Activated naive CD4-positive, alpha-beta T cell treated with Interleukin-2 at 50 U/mL for 16 hours (primary cell): ENCODE measurements at regions not wholly inside any gene's neighbourhood (a gene's known extent, or its start where the extent isn't known, plus 50 kb on each side); places are given as distances from the start of the nearest gene placed in this dataset.
"Not testable (repeated sequence)": the region's sequence is repeated elsewhere in the genome, so short reads cannot be mapped to it uniquely, and the experiment has no call there.

Source experiments
- DNase-seq: peaks from one replicate; pipeline ENCODE4 v3.0.0-alpha.2; 2020

DNA sequence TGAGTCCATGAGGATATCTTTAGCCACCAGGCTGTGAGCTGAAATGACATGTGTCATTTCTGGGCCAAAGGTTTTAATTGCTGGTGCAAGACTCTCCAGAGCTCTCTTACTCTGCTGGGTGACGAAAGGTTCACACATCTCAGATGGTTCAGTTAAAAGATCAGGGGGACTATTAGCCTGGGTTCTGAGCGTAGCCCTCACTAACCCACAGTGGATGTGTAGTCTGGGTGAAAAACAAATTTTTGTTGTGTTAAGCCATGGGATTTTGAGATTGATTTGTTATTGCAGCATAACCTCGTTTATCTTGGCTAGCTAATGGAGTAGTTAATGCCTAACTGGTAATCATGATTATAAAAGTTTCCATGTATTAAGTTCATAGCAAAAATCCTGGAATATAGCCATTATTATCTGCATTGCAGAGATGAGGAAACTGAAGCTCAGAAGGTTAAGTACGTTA, 251.5 kb downstream of the RMST start:
- no peak for DNase-seq

DNA sequence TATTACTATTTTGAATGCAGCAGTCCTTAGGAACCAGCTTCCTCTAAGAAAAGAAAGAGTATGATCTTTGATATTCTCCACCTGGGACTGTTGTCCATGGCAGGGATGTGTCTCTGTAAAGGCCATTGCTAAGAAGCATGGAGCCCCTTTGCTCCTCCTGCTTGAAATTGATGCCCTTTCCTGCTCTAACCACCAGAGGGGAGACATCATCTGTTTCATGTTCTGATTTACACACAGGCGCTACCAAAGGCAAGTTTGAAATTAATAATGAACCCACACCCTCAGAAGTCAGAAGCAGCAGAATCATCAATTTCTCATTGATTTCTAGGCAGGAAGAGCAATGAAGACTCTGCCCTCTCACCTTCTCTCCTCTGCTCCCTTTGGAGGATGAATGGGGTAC, 253.8 kb downstream of the RMST start:
- DNase-seq = no peak

DNA sequence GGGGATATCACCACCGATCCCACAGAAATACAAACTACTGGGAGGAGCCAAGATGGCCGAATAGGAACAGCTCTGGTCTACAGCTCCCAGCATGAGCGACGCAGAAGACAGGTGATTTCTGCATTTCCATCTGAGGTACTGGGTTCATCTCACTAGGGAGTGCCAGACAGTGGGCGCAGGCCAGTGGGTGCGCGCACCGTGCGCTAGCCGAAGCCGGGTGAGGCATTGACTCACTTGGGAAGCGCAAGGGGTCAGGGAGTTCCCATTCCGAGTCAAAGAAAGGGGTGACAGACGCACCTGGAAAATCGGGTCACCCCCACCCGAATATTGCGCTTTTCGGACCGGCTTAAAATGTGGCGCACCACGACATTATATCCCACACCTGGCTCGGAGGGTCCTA, 261.2 kb downstream of the RMST start:
- DNase-seq = not testable (repeated sequence)

DNA sequence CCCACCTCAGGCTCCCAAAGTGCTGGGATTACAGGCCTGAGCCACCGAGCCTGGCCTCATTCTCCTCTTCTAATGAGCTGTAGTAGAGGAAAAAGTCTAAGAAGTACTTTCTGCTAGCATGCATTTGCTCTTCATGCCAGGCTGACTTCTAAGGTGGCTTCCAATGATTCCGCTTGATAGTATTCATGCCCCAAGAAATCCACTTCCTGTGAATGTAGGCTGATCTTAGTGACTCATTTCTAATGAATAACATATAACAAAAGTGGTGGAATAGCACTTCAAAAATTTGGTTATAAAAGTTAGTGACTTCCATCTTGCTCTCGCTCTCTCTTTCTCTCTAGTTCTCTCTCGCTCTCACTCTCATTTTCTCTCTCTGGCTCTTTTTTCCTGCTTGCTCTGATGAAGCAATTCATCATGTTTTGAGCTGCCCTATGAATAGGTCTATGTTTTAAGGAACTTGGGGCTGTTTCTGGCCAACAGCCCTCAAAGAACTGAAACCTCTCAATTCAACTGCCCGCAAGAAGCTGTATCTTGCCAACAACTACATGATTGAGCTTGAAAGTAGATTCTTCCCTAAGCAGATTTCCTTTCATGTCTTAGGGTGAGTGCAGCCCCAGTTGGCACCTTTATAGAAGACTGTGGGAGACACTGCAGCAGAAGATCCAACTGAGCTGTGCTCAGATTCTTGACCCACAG, 282.9 kb downstream of the RMST start:
- no peak for DNase-seq

DNA sequence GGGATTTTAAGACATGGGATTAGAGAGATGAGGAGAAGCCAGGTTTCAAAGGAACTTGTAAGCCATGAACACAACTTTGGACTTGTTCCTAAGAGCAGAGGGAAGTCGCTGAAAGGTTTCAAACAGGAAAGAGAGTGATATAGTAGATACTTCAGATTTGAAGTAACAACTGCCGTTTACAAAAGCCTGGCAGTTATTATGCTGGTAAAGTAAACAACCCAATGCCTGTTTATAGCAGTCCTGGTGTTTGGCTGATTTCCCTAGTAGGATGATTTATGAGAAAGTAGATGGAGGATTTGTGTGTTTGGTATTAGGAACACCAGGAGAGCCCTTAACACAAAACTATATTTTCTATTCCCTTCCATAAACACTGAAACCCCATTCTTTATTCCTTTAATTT, 285.7 kb downstream of the RMST start:
- DNase-seq = no peak

DNA sequence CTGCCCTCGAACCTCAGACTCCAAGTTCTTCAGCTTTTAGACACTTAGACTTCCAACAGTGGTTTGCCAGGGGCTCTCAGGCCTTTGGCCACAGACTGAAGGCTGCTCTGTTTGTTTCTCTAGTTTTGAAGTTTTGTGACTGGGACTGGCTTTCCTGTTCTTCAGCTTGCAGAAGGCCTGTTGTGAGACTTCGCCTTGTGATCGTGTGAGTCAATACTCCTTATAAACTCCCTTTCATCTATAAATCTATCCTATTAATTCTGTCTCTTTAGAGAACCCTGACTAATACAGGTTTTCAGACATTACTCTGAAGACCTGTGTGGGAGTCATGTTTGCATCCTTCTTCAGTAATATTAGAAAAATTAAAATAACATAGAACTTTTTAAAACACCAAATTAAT, 289.1 kb downstream of the RMST start:
- DNase-seq = no peak

DNA sequence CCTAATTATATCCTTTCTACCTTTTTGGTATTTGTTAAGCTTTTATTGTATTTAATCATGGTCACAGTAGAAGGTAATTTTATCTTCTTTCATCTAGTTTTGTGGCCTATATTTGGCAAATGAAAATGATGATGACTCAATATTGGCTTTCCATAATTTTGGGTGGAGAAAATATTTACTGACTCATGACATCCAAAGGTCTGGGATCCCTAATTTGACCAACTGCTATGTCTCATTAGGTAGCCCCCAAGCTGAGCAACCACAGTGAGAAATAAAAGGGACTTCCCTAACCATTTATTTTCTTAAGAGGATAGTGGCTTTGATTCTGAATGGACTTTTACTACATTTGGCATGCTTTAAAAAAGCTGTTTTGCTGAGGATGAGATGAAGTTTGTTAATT, 289.5 kb downstream of the RMST start:
- DNase-seq = no peak

DNA sequence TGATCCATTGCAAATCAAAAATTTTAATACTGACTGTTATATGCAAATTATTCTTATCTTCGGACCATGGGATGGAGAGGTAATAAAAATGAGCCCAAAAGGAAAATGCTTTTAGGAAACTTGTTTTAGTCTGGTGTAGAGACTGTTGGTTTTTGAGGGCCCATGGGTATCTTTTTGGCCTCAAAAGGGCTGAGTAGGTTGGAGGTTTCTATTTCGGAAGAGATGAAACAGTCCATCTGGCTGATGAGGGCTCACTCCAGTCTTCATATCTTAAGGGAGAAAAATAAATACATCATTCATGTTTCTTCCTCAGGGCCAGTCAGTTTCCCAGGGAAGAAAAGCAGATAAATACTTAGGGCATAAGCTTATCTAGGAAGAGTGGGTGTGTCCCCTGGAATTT, 290.7 kb downstream of the RMST start:
- no peak for DNase-seq

DNA sequence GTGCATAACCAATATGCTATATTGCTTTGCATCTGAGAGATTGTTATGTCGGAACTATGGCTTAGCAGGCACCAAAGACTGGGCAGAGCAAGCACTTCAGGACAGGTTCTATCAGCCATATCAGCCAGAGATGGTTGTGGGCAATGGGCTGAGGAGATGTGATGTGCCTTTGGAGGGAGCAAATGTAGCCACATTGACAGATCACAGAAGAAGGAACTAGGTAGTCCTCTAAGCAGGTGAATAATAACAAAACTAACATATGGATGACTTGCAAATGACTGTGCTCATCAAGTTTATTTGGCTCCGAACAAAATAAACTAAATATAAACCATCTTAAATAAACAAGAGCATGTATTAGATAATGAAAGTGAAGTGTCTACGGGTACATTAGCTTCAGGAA, 291.7 kb downstream of the RMST start:
- no peak for DNase-seq

DNA sequence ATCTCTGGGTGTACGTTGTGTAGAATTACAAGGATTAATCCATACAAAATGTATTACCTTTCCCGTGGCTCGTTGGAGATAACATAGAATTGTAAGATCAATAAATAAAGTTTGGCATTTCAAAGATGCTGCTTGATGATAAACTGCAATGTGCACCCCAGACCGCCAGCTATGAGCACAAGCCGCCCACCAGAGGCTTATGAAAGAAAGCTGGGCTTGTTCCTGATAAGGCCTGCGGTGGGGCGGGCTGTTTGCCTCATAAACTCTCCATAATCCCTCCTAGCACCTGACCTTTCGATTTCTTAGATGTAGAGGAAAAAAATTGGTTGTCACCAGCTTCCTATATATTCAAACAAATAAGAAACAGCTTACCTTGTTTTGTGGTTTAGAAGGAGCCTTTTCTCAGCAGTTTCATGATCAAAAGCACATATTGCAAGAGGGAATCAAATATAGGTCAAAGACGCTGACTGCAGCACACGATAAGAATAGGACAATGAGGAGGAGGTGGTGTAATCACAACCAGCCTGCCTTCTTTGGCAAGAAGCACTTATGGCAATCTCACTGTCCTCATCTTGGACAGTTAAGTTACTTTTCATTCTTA, 293.6 kb downstream of the RMST start:
- DNase-seq = no peak

DNA sequence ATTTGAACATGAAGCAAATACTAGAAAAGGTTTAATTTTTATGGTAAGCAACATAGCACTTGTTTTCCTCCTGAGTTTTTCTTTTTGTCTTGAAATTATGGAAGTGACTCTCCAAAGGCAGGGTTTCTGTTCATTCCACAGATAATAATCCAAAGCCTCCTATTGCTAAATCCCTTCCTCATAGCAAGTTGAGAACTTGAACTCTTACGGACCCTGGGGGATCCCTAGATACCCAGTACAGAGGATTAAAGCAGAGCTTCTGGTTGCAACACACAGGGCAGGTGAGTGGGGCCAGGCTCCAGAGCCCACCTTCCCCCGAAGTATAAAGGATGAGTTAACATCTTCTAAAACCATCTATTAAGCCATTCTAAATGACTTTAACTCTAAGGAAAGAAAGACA, 294.1 kb downstream of the RMST start:
- no peak for DNase-seq

DNA sequence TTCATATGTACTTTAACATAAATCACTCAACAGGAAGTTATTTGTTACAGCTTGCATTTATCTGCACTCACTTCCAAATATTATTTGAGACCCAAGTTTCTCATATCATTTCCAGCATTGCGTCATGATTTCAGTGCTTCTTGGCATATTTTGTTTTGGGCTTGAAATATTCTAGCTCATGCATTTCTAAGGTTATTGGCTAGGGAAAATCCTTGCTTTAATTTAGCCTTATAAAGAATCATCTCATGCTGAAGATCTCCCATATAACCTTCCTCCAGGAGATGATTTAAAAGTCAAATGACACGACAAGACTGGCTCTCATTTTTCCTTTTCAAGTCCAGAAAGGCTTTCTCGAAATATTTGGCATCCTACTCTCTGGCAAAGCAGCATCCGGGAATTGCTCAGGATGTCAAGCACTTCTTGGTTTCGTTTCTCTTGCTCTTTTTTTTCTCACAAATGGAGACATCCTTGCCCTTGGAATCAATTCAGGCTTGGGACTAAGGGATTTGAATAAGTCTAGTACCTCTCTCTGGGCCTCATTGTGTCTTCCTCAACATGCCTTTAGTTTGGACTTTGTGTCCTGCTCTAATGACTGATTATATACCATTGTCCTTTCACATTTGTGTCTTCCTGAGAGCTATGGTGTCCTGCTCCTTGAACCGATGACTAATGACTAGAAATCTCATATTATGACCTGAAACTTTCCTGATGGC, 295.0 kb downstream of the RMST start:
- DNase-seq = no peak

DNA sequence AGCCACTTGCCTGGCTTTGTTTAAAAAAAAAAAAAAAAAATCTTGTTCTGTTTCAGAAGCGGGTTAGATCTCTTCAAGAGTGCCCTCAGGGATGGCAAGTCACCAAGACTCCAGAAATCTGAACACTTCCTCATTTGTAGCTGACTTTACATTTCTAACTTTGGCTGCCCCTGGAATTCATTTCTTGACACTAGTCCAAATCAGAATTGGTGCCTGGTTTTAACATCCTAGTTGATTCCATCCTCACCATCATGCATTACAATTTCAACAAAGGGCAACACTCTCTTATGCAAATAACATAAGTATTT, 295.5 kb downstream of the RMST start:
- no peak for DNase-seq

DNA sequence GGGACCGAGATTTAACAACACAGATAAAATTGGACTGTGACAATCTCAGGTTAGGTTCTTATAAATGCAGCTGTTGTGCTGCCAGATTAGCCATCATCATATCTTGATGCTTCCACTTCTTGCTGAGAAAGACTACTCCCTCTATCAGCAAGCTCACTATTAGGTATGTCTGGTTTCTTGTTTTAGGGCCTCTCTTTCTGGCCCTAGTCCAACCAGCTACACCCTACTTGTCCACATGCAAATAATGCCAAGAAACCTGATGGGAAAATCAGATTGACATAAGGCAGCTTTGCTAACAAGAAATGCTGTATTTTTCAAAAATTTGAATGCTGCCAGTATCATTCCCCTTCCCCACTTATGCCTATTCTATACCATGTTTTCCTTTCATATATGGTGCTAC, 296.0 kb downstream of the RMST start:
- no peak for DNase-seq

DNA sequence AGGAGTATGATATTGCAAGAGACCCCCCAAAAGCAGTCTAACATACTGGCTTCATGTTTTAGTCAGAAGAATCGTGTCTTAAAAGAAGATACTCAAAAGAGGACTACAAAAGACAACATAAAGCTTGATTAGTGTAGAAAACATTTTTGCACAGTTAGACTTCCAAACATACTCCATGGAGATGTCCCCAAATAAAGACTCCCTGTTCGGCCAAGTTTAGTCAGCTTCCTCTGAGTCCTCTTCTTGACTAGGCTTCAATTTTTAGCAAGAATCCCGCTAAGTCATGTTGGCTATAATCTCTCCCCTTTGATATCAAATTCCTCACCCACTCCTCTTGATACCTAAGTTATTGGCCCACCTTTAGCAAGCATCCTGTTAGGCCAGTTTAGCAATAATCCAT, 298.0 kb downstream of the RMST start:
- DNase-seq = no peak

DNA sequence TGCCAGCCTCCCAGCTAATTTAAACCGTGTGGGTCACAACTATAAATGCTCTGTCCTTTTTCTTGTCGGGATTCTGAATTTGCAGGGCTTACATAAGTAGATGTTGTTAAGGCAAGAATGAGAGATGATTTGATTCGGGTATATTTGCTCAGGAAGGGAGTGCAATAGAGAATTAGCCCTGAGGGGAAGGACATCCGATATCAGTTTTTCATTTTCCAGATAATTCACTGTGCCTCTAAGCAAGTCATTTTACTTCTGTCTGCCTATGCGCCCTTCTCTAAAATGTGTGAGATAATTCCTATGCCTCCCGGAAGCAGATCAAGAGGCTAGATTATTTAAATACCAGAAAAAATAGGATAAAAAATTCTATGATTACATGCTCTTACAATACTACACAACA, 300.5 kb downstream of the RMST start:
- no peak for DNase-seq

DNA sequence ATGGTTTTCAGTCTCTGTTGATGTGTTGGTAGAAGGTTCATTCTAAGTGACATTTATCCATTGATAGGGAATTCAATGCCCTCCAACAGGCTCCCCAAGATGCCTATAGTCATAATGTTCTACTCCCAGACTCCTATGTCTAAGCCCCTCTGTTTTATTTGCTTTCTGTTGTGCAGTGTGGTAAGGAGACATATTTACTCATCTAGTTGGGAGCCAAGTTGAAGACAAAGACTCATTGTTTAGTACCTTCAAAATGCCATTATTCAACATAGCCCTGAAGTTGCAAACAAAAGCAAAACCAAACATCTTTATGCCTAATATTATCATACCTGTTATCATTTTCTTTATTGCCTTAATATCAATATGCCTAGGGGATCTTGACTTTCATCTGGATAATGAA, 302.1 kb downstream of the RMST start:
- DNase-seq = no peak

DNA sequence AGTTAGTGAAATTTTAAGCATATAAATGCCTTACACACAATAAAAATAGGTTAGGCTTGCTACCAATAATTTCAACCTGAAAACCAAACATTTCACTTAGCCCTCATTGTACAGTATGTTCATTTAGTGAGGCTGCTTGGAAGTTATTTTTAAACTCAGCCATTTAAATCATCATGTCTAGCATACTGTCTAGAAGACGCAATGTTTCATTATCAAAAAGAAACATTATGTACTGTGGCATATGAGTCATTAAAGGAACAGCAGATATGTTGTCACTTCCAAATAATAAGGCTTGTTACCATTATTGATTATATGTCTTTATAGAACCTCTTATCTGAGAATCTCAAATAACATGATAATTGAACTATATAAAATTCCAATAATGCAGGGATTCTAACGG, 304.7 kb downstream of the RMST start:
- DNase-seq = no peak

DNA sequence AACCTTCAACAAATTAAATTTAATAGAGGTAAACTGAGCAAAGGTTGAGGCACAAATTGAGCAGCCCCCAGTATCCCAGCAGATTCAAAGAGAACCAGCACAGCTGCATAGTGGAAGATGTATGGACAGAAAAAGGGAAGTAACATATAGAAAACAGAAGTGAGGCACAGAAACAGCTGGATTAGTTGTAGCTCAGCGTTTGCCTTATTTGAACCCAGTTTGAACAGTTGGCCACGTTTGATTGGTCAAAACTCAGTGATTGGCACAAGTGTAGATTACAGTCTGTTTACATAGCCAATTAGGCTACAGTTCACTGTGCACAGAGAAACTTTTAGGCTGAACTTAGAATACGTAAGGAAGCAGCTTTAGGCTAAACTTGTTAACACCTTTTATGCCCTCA, 315.5 kb downstream of the RMST start:
- no peak for DNase-seq

DNA sequence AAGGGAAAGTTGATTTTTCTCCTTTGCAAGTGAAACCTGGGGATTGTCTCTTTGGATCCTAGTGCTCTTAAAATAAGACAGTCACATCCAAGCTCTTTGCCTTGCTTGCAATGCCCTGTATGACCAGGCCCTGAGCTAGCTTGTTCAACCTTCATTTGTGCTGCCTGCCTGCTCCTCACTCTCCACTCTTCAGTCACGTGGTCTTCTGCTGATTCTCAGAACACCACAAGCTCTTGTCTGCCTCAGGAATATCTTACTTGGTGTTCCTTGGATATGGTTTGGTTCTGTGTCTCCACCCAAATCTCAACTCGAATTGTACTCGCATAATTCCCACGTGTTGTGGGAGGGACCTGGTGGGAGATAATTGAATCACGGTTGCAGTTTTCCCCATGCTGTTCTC, 318.7 kb downstream of the RMST start:
- no peak for DNase-seq

DNA sequence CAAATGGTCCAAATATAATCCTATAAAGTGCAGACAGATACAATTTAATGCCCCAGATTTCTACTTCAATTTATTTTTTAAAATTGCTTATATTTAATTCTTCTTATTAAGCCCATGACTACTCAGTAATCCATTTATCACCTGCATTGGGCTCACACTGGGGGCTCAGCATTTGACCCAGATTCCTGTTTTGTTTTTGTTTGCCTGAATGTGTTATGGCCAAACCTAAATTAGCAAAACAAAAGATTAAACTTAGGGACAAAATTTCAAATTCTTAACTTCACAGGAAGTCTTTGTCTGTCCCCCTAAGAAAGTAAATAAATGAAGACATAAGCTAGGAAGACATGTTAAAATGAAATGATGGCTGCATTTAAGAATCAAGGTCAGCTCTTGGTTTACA, 322.3 kb downstream of the RMST start:
- no peak for DNase-seq

DNA sequence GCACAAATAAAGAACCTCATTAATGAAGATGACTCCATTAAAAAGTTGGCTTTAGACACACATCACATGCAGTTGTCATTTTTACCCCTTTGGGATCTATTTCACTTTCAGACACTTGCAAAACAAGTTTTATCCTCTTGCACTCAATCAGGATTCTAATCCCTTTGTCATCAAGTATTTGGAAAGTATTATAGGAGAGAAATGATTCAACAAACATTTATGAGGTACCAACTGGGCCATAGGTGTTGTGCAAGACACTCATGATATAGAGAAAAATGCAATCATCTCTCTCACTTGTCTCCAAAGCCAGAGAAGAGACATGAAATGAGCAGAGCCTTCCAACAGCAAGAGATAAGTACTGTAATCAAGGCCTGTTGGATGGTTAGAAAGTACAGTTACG, 327.7 kb downstream of the RMST start:
- DNase-seq = no peak

DNA sequence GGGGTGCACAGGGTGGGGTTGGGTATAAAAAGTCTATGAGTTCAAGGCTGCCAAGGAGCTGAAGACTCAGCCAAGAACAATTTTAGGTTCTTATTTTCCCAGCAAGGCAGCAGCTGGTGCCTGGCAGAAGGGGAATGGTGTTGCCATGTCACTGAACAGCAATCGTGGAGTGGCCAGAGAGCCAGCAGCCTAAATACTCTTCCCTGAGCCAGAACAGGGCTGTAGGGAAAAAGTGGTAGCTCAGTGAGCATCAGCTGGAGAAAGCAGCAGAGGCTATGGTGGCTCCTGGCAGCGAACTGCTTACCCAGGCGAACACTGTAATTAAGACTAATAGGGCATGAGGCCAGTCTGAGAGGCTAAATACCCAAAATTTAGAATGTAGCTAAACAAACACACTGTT, 334.9 kb downstream of the RMST start:
- no peak for DNase-seq

DNA sequence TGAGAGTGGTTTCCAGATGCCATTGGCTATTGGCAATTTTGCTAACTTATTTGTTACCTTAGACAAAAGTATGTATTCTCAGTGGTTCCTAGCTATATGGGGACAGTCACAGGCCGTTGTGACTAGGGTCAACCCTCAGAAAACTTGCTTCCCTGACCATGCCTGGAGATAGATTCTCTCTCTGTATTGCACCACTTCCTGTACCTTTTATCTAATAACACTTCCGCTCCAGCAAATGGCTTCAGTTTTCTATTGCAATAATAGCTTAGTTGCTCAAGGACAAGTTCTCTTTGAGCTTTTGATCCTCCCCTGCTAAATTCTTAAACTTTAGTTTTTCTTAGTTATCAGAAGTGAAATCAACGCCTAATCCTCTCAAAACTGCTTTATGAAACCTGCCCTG, 338.0 kb downstream of the RMST start:
- no peak for DNase-seq
